HG03064 (cell line): ENCODE measurements at regions not wholly inside any gene's neighbourhood (a gene's known extent, or its start where the extent isn't known, plus 50 kb on each side); places are given as distances from the start of the nearest gene placed in this dataset.

Experiments
- ATAC-seq: cut with Tn5 transposase; IDR thresholded peaks from one replicate; pipeline ENCODE4 v1.9.1; 2021; ENCODE audit warnings: low read depth; ENCODE audit not compliant: unreplicated experiment

- ATAC-seq: no peak
Observed at GRCh38 chr4:43341741-43342140, 449.2 kb downstream of the GRXCR1 start.

- no peak for ATAC-seq
Observed at GRCh38 chr4:43343298-43343697, 450.8 kb downstream of the GRXCR1 start.

- no peak for ATAC-seq
Observed at GRCh38 chr4:43345323-43345925, 452.9 kb downstream of the GRXCR1 start.

GRCh38 chr4:43348591-43348990 lies 456.1 kb downstream of the GRXCR1 start:
- ATAC-seq: no peak

GRCh38 chr4:43351970-43352806 lies 459.7 kb downstream of the GRXCR1 start:
- no peak for ATAC-seq

- ATAC-seq: no peak
Observed at GRCh38 chr4:43352859-43353258, 460.3 kb downstream of the GRXCR1 start.

GRCh38 chr4:43353552-43353951 lies 461.0 kb downstream of the GRXCR1 start:
- ATAC-seq: no peak

GRCh38 chr4:43356786-43357185 lies 464.3 kb downstream of the GRXCR1 start:
- ATAC-seq: no peak

GRCh38 chr4:43357252-43357974 lies 464.9 kb downstream of the GRXCR1 start:
- no peak for ATAC-seq

GRCh38 chr4:43360296-43360695 lies 467.8 kb downstream of the GRXCR1 start:
- ATAC-seq: no peak

- ATAC-seq: no peak
Observed at GRCh38 chr4:43362875-43363636, 470.5 kb downstream of the GRXCR1 start.

- ATAC-seq: no peak
Observed at GRCh38 chr4:43369036-43369594, 476.6 kb downstream of the GRXCR1 start.

- no peak for ATAC-seq
Observed at GRCh38 chr4:43373201-43373600, 480.7 kb downstream of the GRXCR1 start.

- ATAC-seq: no peak
Observed at GRCh38 chr4:43374216-43374751, 481.8 kb downstream of the GRXCR1 start.

GRCh38 chr4:43379016-43379415 lies 486.5 kb downstream of the GRXCR1 start:
- no peak for ATAC-seq

GRCh38 chr4:43380093-43380492 lies 487.6 kb downstream of the GRXCR1 start:
- ATAC-seq: no peak

GRCh38 chr4:43391069-43391468 lies 498.6 kb downstream of the GRXCR1 start:
- ATAC-seq: no peak

GRCh38 chr4:43394976-43395375 lies 502.5 kb downstream of the GRXCR1 start:
- no peak for ATAC-seq

GRCh38 chr4:43399726-43400125 lies 507.2 kb downstream of the GRXCR1 start:
- ATAC-seq: no peak

- ATAC-seq: no peak
Observed at GRCh38 chr4:43402393-43402792, 509.9 kb downstream of the GRXCR1 start.
